ENCODE measurements at regions not wholly inside any gene's neighbourhood (a gene's known extent, or its start where the extent isn't known, plus 50 kb on each side); places are given as distances from the start of the nearest gene placed in this dataset.

GRCh38 chr2:240209493-240209892 lies 69.0 kb upstream of the OTOS start:
- no peak for DNase-seq

GRCh38 chr2:240210198-240210965 lies 69.9 kb upstream of the OTOS start:
- no peak for DNase-seq

GRCh38 chr2:240211096-240211495 lies 70.6 kb upstream of the OTOS start:
- DNase-seq, result no peak

- no peak for DNase-seq
Observed at GRCh38 chr2:240211598-240212424, 71.4 kb upstream of the OTOS start.

- no peak for DNase-seq
Observed at GRCh38 chr2:240212425-240213225, 72.2 kb upstream of the OTOS start.

GRCh38 chr2:240213226-240213475 lies 72.7 kb upstream of the OTOS start:
- no peak for DNase-seq

- DNase-seq, result no peak
Observed at GRCh38 chr2:240213476-240214421, 73.3 kb upstream of the OTOS start.

- DNase-seq, result no peak
Observed at GRCh38 chr2:240214790-240215675, 74.6 kb upstream of the OTOS start.

GRCh38 chr2:240215676-240216051 lies 75.2 kb upstream of the OTOS start:
- DNase-seq, result no peak

GRCh38 chr2:240216167-240216566 lies 75.7 kb upstream of the OTOS start:
- no peak for DNase-seq

GRCh38 chr2:240217431-240218301 lies 77.2 kb upstream of the OTOS start:
- DNase-seq, result no peak

GRCh38 chr2:240219208-240219890 lies 78.9 kb upstream of the OTOS start:
- no peak for DNase-seq

- no peak for DNase-seq
Observed at GRCh38 chr2:240220371-240220770, 79.9 kb upstream of the OTOS start.

GRCh38 chr2:240223631-240224030 lies 83.2 kb upstream of the OTOS start:
- no peak for DNase-seq

GRCh38 chr2:240224676-240225075 lies 84.2 kb upstream of the OTOS start:
- no peak for DNase-seq

- no peak for DNase-seq
Observed at GRCh38 chr2:240225131-240225530, 84.7 kb upstream of the OTOS start.

- DNase-seq, result no peak
Observed at GRCh38 chr2:240225660-240226475, 85.4 kb upstream of the OTOS start.

- no peak for DNase-seq
Observed at GRCh38 chr2:240226672-240227537, 86.4 kb upstream of the OTOS start.
